Sigmoid colon (tissue), 4 donors: ENCODE measurements at regions not wholly inside any gene's neighbourhood (a gene's known extent, or its start where the extent isn't known, plus 50 kb on each side); places are given as distances from the start of the nearest gene placed in this dataset.

ENCODE experiments used
- CTCF ChIP-seq, 4 experiments: fragments of 450-650 bp in 3 of 4; fragments of 200-600 bp in 1 of 4; IDR thresholded peaks; one replicate each; pipeline ENCODE4 v1.5.1; 2016 to 2019; ENCODE audit warnings: antibody characterized with exemption in 4 of 4, mild to moderate bottlenecking in 3 of 4, moderate library complexity in 2 of 4
- EP300 ChIP-seq, 4 donors: sonication (generic); formaldehyde crosslinking; IDR thresholded peaks; one replicate each; pipeline ENCODE4 v1.6.1; 2017; ENCODE audit warnings: antibody characterized with exemption in 4 of 4
- POLR2A ChIP-seq, 2 donors: fragments of 450-650 bp; IDR thresholded peaks; one replicate each; pipeline ENCODE4 v1.6.1; 2016; ENCODE audit warnings: antibody characterized with exemption in 2 of 2, mild to moderate bottlenecking in 2 of 2, moderate library complexity in 2 of 2

GRCh38 chr19:30297969-30298368 is 74.2 kb upstream of the ZNF536 start:
- TF ChIP-seq CTCF (IDR thresholded peaks at IDR 0.05) (no peak), EP300 (IDR thresholded peaks at IDR 0.05) (no peak), POLR2A (IDR thresholded peaks at IDR 0.05) (no peak)
